IPS-NIHi7 (cell line): ENCODE measurements at regions not wholly inside any gene's neighbourhood (a gene's known extent, or its start where the extent isn't known, plus 50 kb on each side); places are given as distances from the start of the nearest gene placed in this dataset.
"Not testable (repeated sequence)": the region's sequence is repeated elsewhere in the genome, so short reads cannot be mapped to it uniquely, and the experiment has no call there.

Source experiments
- DNase-seq: peaks from one replicate; pipeline ENCODE4 v3.0.0; 2012; ENCODE audit warnings: mixed read lengths; ENCODE audit errors: extremely low spot score

DNA sequence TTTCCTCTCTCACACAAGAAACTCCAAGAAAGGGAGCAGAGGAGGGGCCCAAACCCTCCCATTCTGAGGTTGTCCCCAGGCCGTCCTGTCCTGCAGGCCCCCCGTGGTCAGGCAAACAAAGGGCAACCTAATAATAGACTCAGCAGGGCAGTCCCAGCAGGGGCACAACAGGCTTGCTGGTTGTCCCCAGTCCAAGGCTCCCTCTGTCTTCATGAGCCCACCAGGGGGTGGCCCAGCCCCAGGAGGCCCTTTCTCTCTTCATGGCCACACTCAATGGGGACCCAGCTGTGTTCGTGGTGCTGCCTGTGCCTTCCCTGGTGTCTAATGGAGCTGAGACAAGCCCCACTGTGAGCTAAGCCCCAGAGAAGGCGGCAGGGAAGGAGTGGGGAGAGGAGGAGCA, 359.9 kb downstream of the ADGRD1 start:
- DNase-seq = no peak

DNA sequence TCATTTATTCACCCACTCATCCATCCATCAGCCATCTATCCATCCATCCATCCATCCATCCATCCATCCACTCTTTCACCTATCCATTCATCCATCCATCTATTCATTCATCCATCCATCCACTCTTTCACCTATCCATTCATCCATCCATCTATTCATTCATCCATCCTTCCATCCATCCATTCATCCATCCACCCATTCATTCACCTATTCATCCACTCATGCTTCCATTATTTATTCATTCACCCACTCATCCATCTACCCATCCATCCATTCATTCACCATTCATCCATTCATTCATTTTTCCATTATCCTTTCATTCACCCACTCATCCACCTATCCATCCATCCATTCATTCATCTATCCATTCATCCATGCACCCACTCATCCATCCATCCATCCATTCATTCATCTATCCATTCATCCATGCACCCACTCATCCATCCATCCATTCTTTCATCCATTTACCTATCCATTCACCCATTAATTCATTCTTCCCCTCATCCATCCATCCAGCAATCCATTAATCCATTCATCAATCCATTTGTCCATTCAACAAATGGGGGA, 360.9 kb downstream of the ADGRD1 start:
- no peak for DNase-seq

DNA sequence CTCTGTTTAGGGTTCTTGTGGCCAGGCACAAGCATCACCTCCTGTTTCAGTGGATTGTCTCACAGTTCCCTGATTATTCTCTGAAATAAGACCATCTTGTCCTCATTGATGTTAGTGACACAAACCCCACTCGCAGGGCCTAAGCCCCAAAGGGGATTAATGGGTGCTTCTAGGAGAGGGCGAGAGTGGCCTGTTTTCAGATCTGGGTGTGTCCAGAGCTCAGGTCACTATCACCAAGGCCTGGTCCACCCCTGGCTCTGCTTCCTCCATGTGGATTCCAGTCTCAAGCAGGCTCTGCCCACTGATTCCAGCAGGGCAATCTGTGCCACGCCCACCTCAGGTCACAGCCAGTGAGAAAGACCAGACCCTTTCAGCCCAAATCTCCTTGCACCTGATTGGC, 361.9 kb downstream of the ADGRD1 start:
- DNase-seq = no peak

- no peak for DNase-seq
Measured at GRCh38 chr12:131316388-131316787, 362.7 kb downstream of the ADGRD1 start.

DNA sequence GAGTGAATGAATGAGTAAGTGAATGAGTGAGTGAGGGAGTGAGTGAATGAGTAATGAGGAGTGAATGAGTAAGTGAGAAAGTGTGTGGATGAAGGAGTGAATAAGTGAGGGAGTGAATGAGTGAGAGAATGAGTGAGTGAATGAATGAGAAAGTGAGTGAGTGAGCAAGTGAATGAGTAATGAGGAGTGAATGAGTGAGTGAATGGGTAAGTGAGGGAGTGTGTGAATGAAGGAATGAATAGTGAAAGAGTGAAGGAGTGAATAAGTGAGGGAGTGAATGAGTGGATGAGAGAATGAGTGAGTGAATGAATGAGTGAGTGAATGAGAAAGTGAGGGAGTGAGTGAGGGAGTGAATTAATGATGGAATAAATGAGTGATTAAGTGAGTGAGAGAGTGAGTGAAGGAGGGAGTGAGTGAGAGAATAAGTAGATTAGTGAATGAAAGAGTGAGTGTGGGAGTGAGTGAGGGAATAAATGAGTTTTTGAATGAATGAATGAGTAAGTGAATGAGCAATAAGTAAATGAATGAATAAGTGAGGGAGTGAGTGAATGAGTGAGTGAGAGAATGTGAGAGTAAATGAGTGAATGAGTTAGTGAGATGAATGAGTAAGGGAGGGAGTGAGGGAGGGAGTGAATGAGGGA, 364.5 kb downstream of the ADGRD1 start:
- no peak for DNase-seq

DNA sequence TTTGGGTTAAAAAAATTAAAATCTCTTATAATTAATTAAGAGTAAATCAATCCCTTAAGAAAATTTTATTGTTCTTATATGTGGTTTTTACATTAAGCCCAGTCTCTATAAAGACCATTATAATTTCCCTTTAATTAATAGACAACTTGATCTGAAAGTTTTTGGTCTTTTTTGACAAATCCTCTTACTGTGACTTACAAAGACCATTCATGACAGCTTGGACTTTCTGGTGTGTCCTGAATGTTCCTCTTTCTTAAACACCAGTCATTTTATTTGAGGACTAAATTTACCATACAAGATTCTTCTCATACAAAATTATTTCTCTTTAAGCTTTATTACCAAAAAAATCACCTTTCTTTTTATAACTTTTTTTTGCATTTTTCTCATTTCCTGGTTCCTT, 368.3 kb downstream of the ADGRD1 start:
- no peak for DNase-seq

DNA sequence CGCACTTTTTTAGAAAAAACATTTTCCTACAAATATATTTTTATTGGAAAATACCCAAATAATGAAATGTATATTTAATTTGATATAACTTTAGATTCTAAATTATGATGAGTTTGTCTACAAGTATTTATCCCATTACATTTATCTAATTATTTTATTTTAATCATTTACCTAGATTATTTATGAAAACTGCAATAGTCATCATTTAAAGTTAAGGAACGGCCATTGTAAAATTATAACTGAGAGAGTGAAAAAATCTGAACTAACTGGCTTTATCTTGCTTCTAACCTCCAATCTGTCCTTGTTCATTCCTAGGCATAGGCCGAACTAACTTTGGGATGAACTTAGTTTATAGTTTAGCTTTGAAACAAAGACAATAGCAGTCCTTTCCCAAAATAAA, 368.8 kb downstream of the ADGRD1 start:
- DNase-seq = not testable (repeated sequence)

DNA sequence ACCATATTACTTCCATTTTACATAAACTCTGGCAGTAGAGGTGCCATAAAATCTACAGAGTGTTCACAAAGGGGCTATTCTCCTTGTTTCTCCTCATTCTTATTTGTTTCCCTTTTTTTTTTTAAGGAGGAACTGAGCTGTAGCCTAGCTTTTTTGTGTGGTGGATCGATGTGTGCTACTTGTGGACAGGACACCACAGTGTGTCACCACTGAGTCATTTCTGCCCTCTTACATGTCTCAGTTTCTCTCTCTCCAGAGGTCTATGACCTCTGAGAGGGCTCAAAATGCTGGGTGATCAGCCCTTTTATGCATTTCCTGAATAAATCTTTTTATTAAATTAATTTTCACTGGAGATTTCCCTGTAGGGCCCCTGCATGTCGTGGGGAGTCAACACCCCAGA, 370.2 kb downstream of the ADGRD1 start:
- no peak for DNase-seq

GRCh38 chr12:131327521-131328488, 374.1 kb downstream of the ADGRD1 start:
- DNase-seq = peak; percentile 64

DNA sequence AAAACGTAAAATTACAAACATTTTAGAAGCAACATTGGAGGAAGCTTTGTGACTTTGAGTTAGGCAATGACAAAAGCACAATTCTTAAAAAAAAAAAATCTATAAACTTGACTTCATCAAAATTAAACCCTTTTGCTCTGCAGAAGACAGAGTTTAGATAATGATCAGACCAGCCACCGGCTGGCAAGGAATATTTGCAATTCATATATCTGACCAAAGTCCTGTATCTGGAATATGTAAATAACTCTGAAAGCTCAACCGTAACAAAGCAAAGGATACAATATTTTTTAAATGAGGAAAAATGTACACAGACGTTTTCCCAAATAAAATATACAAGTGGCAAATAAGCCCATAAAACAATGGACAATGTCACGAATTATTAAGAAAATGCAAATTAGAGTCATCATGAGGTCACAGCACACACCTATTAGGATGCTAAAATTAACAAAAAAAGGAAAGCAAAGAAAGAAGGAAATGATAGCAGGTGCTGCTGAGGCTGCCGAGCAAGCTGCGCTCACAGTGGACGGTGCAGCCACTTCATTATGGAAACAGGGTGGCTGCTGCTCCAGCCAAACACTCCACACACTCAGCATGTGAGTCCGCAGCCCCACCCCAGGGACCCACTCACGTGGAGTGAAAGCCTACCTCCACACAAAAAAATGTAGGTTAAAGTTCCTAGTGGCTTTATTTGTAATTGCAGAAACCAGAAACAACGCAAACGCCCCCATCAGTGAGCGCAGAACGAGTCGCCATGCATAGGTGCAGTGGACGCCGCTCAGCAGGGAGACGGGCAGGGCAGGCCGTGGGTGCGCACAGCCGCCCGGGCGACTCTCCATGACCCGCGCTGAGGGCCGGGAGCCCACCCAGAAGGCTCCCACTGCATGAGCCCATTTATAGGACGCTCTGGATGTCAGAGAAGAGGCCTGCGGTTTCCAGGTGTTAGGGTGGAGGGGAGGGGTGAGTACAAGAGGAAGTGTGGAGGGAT, 375.4 kb downstream of the ADGRD1 start:
- DNase-seq = not testable (repeated sequence)

- no peak for DNase-seq
Measured at GRCh38 chr12:131330106-131330815, 376.6 kb downstream of the ADGRD1 start.

DNA sequence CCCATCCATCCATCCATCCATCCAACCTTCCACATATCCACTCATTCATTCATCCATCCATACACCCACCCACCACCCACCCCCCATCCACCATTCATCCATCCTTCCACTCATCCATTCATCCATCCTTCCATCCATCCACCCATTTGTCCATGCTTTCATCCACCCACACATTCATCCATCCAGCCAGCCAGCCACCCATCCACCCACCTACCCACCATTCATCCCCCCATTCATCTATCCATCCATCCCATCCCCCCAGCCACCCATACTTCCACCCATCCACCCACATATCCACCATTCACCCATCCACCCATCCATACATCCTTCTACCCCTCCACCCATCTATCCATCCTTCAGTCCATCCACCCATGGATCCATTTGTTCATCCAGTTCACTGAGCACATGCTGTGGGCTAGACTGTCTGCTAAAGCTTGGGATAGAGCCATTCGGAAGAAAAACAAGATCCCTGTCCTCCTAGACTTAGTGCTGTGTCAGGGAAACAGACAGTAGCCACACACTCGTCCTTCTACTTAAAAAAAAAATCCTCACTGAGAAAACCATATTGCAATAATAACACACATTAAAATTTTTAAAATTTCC, 377.5 kb downstream of the ADGRD1 start:
- DNase-seq = no peak

- no peak for DNase-seq
Measured at GRCh38 chr12:131332224-131332623, 378.5 kb downstream of the ADGRD1 start.

DNA sequence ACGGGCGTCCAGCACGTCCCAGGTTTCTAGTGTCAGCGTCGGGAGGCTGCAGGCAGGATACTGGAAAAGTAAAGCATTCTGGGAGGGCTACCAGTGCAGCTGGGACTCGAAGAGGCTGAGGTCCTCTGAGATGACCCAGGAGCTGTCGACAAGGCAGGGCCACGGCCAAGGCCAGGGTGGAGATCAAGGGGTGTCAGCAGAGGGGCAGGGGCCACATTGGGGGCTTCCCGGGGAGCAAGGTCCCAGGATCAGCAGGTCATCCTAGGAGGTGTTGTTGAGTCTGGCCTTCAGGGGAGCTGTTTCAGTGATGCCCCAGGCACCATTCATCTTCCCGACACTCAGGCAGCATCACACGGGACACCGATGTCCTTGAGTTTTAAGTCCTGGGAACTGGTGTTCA, 377.8 kb upstream of the SFSWAP start:
- DNase-seq = no peak

- no peak for DNase-seq
Measured at GRCh38 chr12:131333621-131334440, 377.1 kb upstream of the SFSWAP start.

DNA sequence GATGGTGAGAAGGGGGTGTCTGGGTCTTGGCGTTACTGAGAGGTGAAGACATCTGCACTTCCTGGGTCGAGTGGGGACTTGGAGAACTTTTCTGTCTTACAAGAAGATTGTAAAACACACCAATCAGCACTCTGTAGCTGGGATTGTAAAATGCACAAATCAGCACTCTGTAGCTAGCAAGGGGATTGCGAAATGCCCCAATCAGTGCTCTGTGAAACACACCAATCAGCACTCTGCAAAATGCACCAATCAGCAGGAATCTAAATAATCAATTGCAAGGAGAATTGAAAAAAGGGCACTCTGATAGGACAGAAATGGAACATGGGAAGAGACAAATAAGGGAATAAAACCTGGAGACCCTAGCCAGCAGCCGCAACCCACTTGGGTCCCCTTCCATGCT, 376.1 kb upstream of the SFSWAP start:
- DNase-seq = no peak

GRCh38 chr12:131335456-131335855, 375.4 kb upstream of the SFSWAP start:
- no peak for DNase-seq

GRCh38 chr12:131337861-131338260, 373.0 kb upstream of the SFSWAP start:
- DNase-seq = not testable (repeated sequence)

DNA sequence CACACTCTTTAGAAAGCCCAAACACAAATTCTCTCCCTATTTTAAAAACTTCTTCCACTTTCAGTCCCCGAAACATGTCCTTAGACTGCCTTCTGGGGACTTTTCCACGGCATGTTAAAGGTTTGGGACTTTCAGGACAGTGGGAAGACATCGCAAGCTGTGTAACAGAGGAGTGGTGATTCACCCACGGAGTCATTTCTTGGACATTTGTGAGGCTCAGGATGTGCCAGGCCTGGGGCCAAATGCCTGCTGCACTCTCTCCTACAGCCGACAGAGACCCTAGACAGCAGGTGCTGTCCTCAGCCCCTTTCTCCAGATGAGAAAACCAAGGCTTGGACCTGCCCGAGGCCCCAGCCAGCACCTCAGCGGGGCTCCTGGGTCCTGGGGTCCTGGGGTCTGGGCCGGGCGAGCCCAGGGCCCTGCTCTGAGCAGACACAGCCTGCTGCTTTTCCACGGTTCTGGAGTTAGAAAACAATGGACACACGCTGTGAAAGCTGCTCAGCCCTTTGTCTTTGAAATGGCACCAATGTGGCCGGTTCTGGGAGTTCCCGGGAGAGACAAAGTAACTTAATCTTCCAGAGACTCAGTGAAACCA, 370.2 kb upstream of the SFSWAP start:
- no peak for DNase-seq
